A673 (cell line): ENCODE measurements at regions not wholly inside any gene's neighbourhood (a gene's known extent, or its start where the extent isn't known, plus 50 kb on each side); places are given as distances from the start of the nearest gene placed in this dataset.

Source experiments
- BruUV-seq: library from RNA; stranded (reverse); fragments of 400-500 nt; replicated peaks from 2 replicates; lab custom pipeline; 2021; lab: Mats Ljungman, UMichigan
- CTCF ChIA-PET: fragments of 300-600 bp; sonication (Branson Sonifier 250); formaldehyde crosslinking; loops from one replicate; lab custom pipeline; 2022; ENCODE audit warnings: antibody characterized with exemption; lab: Charles Lee
- POLR2A ChIA-PET: fragments of 300-600 bp; sonication (Branson Sonifier 250); formaldehyde crosslinking; loops from one replicate; lab custom pipeline; 2022; ENCODE audit warnings: antibody characterized with exemption; ENCODE audit not compliant: low non-redundant PET; lab: Charles Lee
- DNase-seq: peaks from one replicate; pipeline ENCODE4 v3.0.0-alpha.2; 2015; ENCODE audit warnings: low spot score
- H3K27ac ChIP-seq: fragments of 200-600 bp; sonication (generic); 2 replicates; pipeline ENCODE4 v1.5.1; 2016; ENCODE audit warnings: mixed run types, low read depth, mild to moderate bottlenecking, mixed read lengths, antibody characterized with exemption, low read length; ENCODE audit not compliant: poor library complexity, severe bottlenecking
- H3K27me3 ChIP-seq: fragments of 200-600 bp; sonication (generic); replicated peaks from 2 replicates; pipeline ENCODE4 v1.6.1; 2017; ENCODE audit warnings: mixed run types, low read depth, mild to moderate bottlenecking, mixed read lengths, antibody characterized with exemption, low read length; ENCODE audit not compliant: insufficient read depth, poor library complexity
- H3K36me3 ChIP-seq: fragments of 200-600 bp; sonication (generic); 2 replicates; pipeline ENCODE4 v1.6.1; 2016; ENCODE audit warnings: mixed run types, mild to moderate bottlenecking, mixed read lengths, antibody characterized with exemption, low read length; ENCODE audit not compliant: insufficient read depth, poor library complexity, severe bottlenecking
- H3K4me1 ChIP-seq: fragments of 200-600 bp; sonication (generic); 2 replicates; pipeline ENCODE4 v1.6.1; 2017; ENCODE audit warnings: mixed run types, mild to moderate bottlenecking, mixed read lengths, antibody characterized with exemption, low read length; ENCODE audit not compliant: insufficient read depth, poor library complexity, severe bottlenecking
- H3K4me3 ChIP-seq: fragments of 200-600 bp; sonication (generic); 2 replicates; pipeline ENCODE4 v1.5.1; 2016; ENCODE audit warnings: low read depth, mixed run types, mild to moderate bottlenecking, mixed read lengths, low read length; ENCODE audit not compliant: poor library complexity, severe bottlenecking
- H3K9me3 ChIP-seq: fragments of 200-600 bp; sonication (generic); 2 replicates; pipeline ENCODE4 v1.6.1; 2016; ENCODE audit warnings: mixed run types, low read depth, mild to moderate bottlenecking, mixed read lengths, antibody characterized with exemption, low read length; ENCODE audit not compliant: poor library complexity, severe bottlenecking
- EZH2 ChIP-seq: fragments of 200-600 bp; sonication (generic); IDR thresholded peaks from 2 replicates; pipeline ENCODE4 v1.6.1; 2017; ENCODE audit warnings: borderline replicate concordance, low read depth, mild to moderate bottlenecking, mixed read lengths, antibody characterized with exemption, low read length; ENCODE audit not compliant: poor library complexity, severe bottlenecking
- intact Hi-C: fragments of 100-400 bp; cut with micrococcal nuclease; formaldehyde crosslinking; loops from one replicate; pipeline ENCODE4 v1.10.0; 2022; ENCODE audit not compliant: unreplicated experiment
- TF ChIP-seq, protein P1 (sequence below): fragments of 300-800, 200-600 bp; sonication (generic); conservative IDR thresholded peaks from 2 replicates; pipeline ENCODE4 v1.5.1; 2017; ENCODE audit warnings: low read depth, mild to moderate bottlenecking, antibody characterized with exemption, low read length, moderate library complexity, mixed read lengths

DNA sequence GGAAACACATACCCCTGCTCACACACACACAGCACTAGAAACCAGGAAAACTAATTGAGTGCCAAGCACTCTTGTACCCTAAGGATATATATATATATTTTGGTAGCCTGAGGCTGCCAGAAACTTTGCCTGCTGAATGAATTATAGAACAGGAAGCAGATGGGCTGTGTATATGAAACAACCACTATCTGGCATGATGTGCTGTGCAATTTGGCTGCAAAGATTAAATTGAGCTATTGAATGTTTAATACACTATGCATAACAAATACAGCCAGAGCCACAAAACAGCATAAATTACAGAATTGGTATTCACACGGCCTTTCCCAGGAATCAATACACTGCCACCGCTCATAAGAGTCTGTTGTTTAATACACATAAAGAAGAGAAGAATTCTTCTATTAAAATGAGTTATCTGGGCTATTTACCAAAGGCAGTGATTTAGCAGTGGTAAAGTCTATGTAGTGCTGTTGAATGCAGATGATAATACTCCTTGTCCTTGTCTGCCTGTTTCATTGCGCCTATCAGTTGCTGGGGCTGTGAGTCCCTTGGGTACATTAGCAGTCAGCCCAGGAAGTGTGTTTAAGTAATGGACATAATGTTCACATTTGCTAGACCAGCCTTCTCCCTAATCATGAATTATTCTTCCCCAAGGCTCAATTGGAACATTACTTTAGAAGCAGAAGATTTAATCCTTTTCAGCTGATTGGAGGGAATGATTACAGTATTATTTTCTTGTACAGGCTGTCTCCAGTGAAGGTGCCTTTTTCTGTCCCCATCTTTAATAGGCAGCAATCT is 294.3 kb downstream of the TLE1 start:
- no TSS peak for BruUV-seq
- no peak for TF ChIP-seq EZH2
- TF ChIP-seq, protein P1, sequence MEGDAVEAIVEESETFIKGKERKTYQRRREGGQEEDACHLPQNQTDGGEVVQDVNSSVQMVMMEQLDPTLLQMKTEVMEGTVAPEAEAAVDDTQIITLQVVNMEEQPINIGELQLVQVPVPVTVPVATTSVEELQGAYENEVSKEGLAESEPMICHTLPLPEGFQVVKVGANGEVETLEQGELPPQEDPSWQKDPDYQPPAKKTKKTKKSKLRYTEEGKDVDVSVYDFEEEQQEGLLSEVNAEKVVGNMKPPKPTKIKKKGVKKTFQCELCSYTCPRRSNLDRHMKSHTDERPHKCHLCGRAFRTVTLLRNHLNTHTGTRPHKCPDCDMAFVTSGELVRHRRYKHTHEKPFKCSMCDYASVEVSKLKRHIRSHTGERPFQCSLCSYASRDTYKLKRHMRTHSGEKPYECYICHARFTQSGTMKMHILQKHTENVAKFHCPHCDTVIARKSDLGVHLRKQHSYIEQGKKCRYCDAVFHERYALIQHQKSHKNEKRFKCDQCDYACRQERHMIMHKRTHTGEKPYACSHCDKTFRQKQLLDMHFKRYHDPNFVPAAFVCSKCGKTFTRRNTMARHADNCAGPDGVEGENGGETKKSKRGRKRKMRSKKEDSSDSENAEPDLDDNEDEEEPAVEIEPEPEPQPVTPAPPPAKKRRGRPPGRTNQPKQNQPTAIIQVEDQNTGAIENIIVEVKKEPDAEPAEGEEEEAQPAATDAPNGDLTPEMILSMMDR, result no peak
- Histone ChIP-seq H3K27me3 (no peaks in the 10 kb centered on the region), H3K36me3 (no peaks in the 10 kb centered on the region), H3K4me3 (no peak overlapping the region), H3K27ac (peak overlapping the region; percentile 61), H3K9me3 (no peaks in the 10 kb centered on the region), H3K4me1 (peaks cover 29% of the 10 kb centered on the region)
- CTCF ChIA-PET, result no interaction called here
- DNase-seq, result peak; percentile 83
- intact Hi-C loops, result no loop called here
- POLR2A ChIA-PET, result no interaction called here

DNA sequence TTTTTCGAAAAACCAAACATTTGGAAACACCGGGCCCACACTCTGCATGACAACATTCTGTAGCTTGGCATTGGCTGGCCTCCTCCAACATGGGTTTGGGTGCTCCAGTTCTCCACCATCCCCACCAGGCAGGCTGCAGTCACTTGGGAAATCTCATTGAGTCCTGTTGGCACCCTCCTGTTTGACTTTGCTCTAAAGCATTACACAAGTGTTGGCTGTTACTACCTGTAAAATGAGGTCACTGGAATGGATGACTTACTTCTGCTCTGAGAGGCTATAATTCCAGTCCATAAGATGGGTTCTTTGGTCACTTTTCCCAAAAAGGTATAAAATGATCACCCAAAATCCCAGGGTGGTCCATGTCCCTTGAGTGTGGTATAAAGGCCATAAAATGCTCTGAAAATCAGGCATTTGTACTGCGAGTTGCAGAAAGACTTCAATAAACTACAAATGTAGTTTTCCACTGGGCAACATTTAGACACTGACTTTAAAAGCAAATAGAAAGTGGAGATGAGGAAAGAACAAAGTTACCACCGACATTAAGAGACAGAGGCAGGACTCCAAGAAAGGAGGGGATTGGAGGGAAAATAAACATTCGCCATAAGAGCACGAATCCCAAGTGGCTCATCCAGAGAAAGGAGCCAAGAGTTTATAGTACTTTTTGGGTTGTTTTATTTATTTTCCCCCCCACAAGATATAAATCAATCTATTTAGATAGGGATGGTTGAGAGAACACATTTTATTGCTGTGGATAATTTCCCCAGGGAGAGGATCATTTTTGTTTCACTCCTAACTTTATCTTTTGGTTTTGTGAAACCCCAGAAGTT is 295.1 kb downstream of the TLE1 start:
- no peaks in the 10 kb centered on the region for H3K36me3 ChIP-seq
- intact Hi-C loops, result no loop called here
- no peaks in the 10 kb centered on the region for H3K9me3 ChIP-seq
- peaks cover 29% of the 10 kb centered on the region for H3K4me1 ChIP-seq
- H3K27ac ChIP-seq, result peak overlapping the region; percentile 61
- TF ChIP-seq, protein P1, result no peak
- TF ChIP-seq EZH2, result no peak
- no peak for DNase-seq
- no peaks in the 10 kb centered on the region for H3K27me3 ChIP-seq
- CTCF ChIA-PET, result no interaction called here
- BruUV-seq, result no TSS peak
- H3K4me3 ChIP-seq, result no peak overlapping the region
- POLR2A ChIA-PET, result no interaction called here

DNA sequence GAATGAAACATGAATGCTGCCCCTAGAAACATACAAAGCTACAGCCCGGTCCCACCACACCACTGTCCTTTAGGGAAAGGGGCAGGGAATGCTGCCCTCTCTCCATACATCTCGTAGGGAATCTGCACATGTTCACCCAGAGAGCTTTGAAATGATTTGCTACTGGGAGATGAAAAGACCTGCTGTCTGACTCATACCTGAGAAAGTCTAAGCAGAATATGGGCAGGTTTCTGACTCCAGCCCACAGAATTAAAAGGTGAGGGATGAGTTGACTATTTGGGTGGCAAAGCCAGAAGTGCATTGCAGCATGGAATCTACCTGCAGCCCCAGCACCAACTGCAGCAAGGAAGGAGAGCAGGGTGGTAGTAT is 297.9 kb downstream of the TLE1 start:
- POLR2A ChIA-PET, result no interaction called here
- H3K4me3 ChIP-seq, result no peak overlapping the region
- TF ChIP-seq, protein P1, result no peak
- TF ChIP-seq EZH2, result no peak
- H3K9me3 ChIP-seq, result no peaks in the 10 kb centered on the region
- H3K36me3 ChIP-seq, result no peaks in the 10 kb centered on the region
- no peaks in the 10 kb centered on the region for H3K27me3 ChIP-seq
- intact Hi-C loops, result no loop called here
- no TSS peak for BruUV-seq
- no peak overlapping the region for H3K27ac ChIP-seq
- DNase-seq, result no peak
- peaks cover 14% of the 10 kb centered on the region for H3K4me1 ChIP-seq
- CTCF ChIA-PET, result no interaction called here
